ENCODE measurements at regions not wholly inside any gene's neighbourhood (a gene's known extent, or its start where the extent isn't known, plus 50 kb on each side); places are given as distances from the start of the nearest gene placed in this dataset.

DNA sequence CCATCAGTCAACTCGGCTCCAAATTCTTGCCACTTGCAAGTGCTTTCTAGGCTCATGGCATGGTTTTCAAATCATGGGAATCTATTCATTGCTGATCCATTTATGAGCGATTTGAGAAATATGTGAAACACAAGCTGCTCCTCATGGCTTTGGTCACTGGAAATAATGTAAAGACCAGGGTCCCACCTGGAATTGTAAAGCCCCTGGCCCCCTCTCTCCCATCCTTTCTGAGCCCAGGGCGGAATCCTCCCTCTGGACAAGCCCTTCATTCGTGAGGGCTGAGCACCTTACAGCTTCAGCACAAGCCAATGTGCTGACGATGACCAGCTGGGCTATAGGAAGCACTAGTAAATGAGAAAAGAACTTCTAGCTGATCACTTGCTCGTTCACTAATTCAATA is 96.0 kb downstream of the RNASET2 start:
- POLR2A ChIA-PET = no interaction called here
- Histone ChIP-seq H3K9ac (replicated peaks; ENCODE audit: extremely low read depth, insufficient read depth, low read length) (no peak overlapping the region), H3K36me3 (ENCODE audit: control insufficient read depth in 2 of 2, extremely low read depth in 1 of 2, insufficient read depth in 2 of 2, low read length in 2 of 2) (no peaks in the 10 kb centered on the region), H3K27me3 (ENCODE audit: control insufficient read depth in 2 of 2, insufficient read depth in 2 of 2, low read length in 2 of 2) (peaks cover 29 to 41% of the 10 kb centered on the region in 2 experiments), H2AFZ (ENCODE audit: low read depth, low read length) (no peak overlapping the region), H4K20me1 (replicated peaks; ENCODE audit: control insufficient read depth, extremely low read depth, insufficient read depth, low read length) (no peaks in the 10 kb centered on the region), H3K4me1 (ENCODE audit: control insufficient read depth, extremely low read depth, insufficient read depth, low read length) (no peaks in the 10 kb centered on the region), H3K9me3 (replicated peaks; ENCODE audit: control insufficient read depth, insufficient read depth, low read length) (no peaks in the 10 kb centered on the region), H3K9me1 (replicated peaks; ENCODE audit: control insufficient read depth, extremely low read depth, insufficient read depth, low read length) (no peaks in the 10 kb centered on the region), H3K4me2 (ENCODE audit: insufficient read depth, low read length) (no peak overlapping the region), H3K4me3 (replicated peaks in 1 of 3; ENCODE audit: insufficient read depth in 1 of 3, low read depth in 1 of 3, low read length in 3 of 3) (no peak overlapping the region), H3K27ac (ENCODE audit: insufficient read depth, low read depth, low read length) (no peak overlapping the region), H3K79me2 (ENCODE audit: control insufficient read depth, insufficient read depth, low read length) (no peaks in the 10 kb centered on the region)
- BruUV-seq (replicated peaks) = no TSS peak
- no peak for FAIRE-seq
- TF ChIP-seq POLR2AphosphoS5 (IDR thresholded peaks at IDR 0.05; ENCODE audit: insufficient read depth, low read depth, low read length) = no peak
- no peak for TF ChIP-seq POLR2A (IDR thresholded peaks at IDR 0.05; ENCODE audit: low read depth, low read length)
- TF ChIP-seq GATA2 (IDR thresholded peaks at IDR 0.05; ENCODE audit: insufficient read depth, insufficient read length, low read depth, low read length) = no peak
- TF ChIP-seq FOS (IDR thresholded peaks at IDR 0.05; ENCODE audit: borderline replicate concordance, insufficient read depth, low read length) = no peak
- no peak for DNase-seq (ENCODE audit: low read depth, low spot score)
- CTCF ChIA-PET = interaction anchor here (1.0 kb wide), 1 partner anchor 85 kb away, joined by 3 read pairs; no protein-coding TSS in a partner anchor
- intact Hi-C loops (cut with micrococcal nuclease) (no loop called here), dilution Hi-C loops (cut with MboI; ENCODE audit: extremely low pct_ligation_motif_present, low sequenced_read_pairs) (no loop called here)

DNA sequence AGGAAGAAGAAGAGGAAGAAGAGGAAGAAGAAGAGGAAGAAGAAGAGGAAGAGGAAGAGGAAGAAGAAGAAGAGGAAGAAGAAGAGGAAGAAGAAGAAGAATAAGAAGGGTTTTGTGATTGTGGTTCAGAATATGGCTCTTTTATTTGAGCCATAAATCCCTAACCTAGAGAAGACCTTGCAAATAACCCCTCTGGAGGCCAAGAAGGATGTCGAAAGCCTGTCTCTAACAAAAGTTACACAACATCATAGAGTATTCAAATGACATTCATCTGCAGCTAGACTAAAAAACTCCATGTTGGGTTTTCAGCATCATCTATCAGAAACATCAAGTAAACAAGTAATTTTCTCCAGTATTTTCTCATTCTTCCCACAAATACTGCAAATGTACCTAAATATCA is 100.9 kb downstream of the RNASET2 start:
- no TSS peak for BruUV-seq (replicated peaks)
- POLR2A ChIA-PET = no interaction called here

More for the DNA sequence above, 100.9 kb downstream of the RNASET2 start:
- no peak overlapping the region for H3K27ac ChIP-seq (ENCODE audit: insufficient read depth, low read depth, low read length)
- H3K9me3 ChIP-seq (replicated peaks; ENCODE audit: control insufficient read depth, insufficient read depth, low read length) = no peaks in the 10 kb centered on the region
- no peak overlapping the region for H3K4me2 ChIP-seq (ENCODE audit: insufficient read depth, low read length)
- CTCF ChIA-PET = no interaction called here
- no peak overlapping the region for H3K9ac ChIP-seq (replicated peaks; ENCODE audit: extremely low read depth, insufficient read depth, low read length)
- H2AFZ ChIP-seq (ENCODE audit: low read depth, low read length) = no peak overlapping the region
- intact Hi-C loops (cut with micrococcal nuclease) = no loop called here
- dilution Hi-C loops (cut with MboI; ENCODE audit: extremely low pct_ligation_motif_present, low sequenced_read_pairs) = no loop called here
- H4K20me1 ChIP-seq (replicated peaks; ENCODE audit: control insufficient read depth, extremely low read depth, insufficient read depth, low read length) = no peaks in the 10 kb centered on the region
- H3K27me3 ChIP-seq (ENCODE audit: control insufficient read depth in 2 of 2, insufficient read depth in 2 of 2, low read length in 2 of 2) = peaks cover 2 to 5% of the 10 kb centered on the region in 2 experiments
- H3K4me1 ChIP-seq (ENCODE audit: control insufficient read depth, extremely low read depth, insufficient read depth, low read length) = no peaks in the 10 kb centered on the region
- FAIRE-seq (no peak), DNase-seq (ENCODE audit: low read depth, low spot score) (no peak)
- no peaks in the 10 kb centered on the region for H3K36me3 ChIP-seq (ENCODE audit: control insufficient read depth in 2 of 2, extremely low read depth in 1 of 2, insufficient read depth in 2 of 2, low read length in 2 of 2)
- H3K4me3 ChIP-seq (replicated peaks in 1 of 3; ENCODE audit: insufficient read depth in 1 of 3, low read depth in 1 of 3, low read length in 3 of 3) = no peak overlapping the region
- H3K9me1 ChIP-seq (replicated peaks; ENCODE audit: control insufficient read depth, extremely low read depth, insufficient read depth, low read length) = no peaks in the 10 kb centered on the region
- TF ChIP-seq JUN (IDR thresholded peaks at IDR 0.05; ENCODE audit: borderline replicate concordance, insufficient read depth, insufficient read length, low read depth) (no peak), CTCF (IDR thresholded peaks at IDR 0.05; ENCODE audit: extremely low read depth in 1 of 2, insufficient read depth in 1 of 2, low read depth in 1 of 2, low read length in 2 of 2) (no peak), MAX (IDR thresholded peaks at IDR 0.05; ENCODE audit: insufficient read depth, insufficient read length) (no peak), EZH2 (IDR thresholded peaks at IDR 0.05; ENCODE audit: borderline replicate concordance, low read depth, low read length, severe bottlenecking) (no peak), POLR2AphosphoS5 (IDR thresholded peaks at IDR 0.05; ENCODE audit: insufficient read depth, low read depth, low read length) (no peak), FOS (IDR thresholded peaks at IDR 0.05; ENCODE audit: borderline replicate concordance, insufficient read depth, low read length) (no peak), GATA2 (IDR thresholded peaks at IDR 0.05; ENCODE audit: insufficient read depth, insufficient read length, low read depth, low read length) (no peak), POLR2A (IDR thresholded peaks at IDR 0.05; ENCODE audit: low read depth, low read length) (no peak), MYC (IDR thresholded peaks at IDR 0.05; ENCODE audit: low read depth, low read length) (no peak)
- H3K79me2 ChIP-seq (ENCODE audit: control insufficient read depth, insufficient read depth, low read length) = no peaks in the 10 kb centered on the region

All from endothelial cell of umbilical vein (primary cell).